ENCODE measurements at regions not wholly inside any gene's neighbourhood (a gene's known extent, or its start where the extent isn't known, plus 50 kb on each side); places are given as distances from the start of the nearest gene placed in this dataset.

- Histone ChIP-seq H3K27ac (ENCODE audit: low read depth, low read length) (no peak overlapping the region), H3K27me3 (ENCODE audit: control insufficient read depth, insufficient read depth, low read length) (no peaks in the 10 kb centered on the region), H3K36me3 (ENCODE audit: control insufficient read depth, insufficient read depth, low read length) (no peaks in the 10 kb centered on the region), H3K4me1 (ENCODE audit: control insufficient read depth, insufficient read depth, low read length) (no peaks in the 10 kb centered on the region), H3K4me3 (ENCODE audit: low read length) (no peak overlapping the region), H3K9ac (ENCODE audit: low read length) (no peak overlapping the region)
Observed at GRCh38 chr1:30250984-30251850, 472.2 kb downstream of the MATN1 start.

- Histone ChIP-seq H3K27me3 (ENCODE audit: control insufficient read depth, insufficient read depth, low read length) (peaks cover 3% of the 10 kb centered on the region), H3K4me3 (ENCODE audit: low read length) (no peak overlapping the region), H3K4me1 (ENCODE audit: control insufficient read depth, insufficient read depth, low read length) (no peaks in the 10 kb centered on the region)
Observed at GRCh38 chr1:30250338-30250983, 472.9 kb downstream of the MATN1 start.

GRCh38 chr1:30249446-30250337 is 473.7 kb downstream of the MATN1 start:
- H3K27me3 ChIP-seq (ENCODE audit: control insufficient read depth, insufficient read depth, low read length), result peaks cover 3% of the 10 kb centered on the region
- no peak overlapping the region for H3K9ac ChIP-seq (ENCODE audit: low read length)
- H3K27ac ChIP-seq (ENCODE audit: low read depth, low read length), result no peak overlapping the region
- H3K4me3 ChIP-seq (ENCODE audit: low read length), result no peak overlapping the region
- no peaks in the 10 kb centered on the region for H3K4me1 ChIP-seq (ENCODE audit: control insufficient read depth, insufficient read depth, low read length)
- H3K36me3 ChIP-seq (ENCODE audit: control insufficient read depth, insufficient read depth, low read length), result no peaks in the 10 kb centered on the region

More at GRCh38 chr1:30250338-30250983, 472.9 kb downstream of the MATN1 start:
- H3K9ac ChIP-seq (ENCODE audit: low read length), result no peak overlapping the region
- no peaks in the 10 kb centered on the region for H3K36me3 ChIP-seq (ENCODE audit: control insufficient read depth, insufficient read depth, low read length)
- no peak overlapping the region for H3K27ac ChIP-seq (ENCODE audit: low read depth, low read length)

- H3K27me3 ChIP-seq (ENCODE audit: control insufficient read depth, insufficient read depth, low read length), result peaks cover 3% of the 10 kb centered on the region
- H3K4me3 ChIP-seq (ENCODE audit: low read length), result no peak overlapping the region
- H3K9ac ChIP-seq (ENCODE audit: low read length), result no peak overlapping the region
- H3K4me1 ChIP-seq (ENCODE audit: control insufficient read depth, insufficient read depth, low read length), result no peaks in the 10 kb centered on the region
- H3K27ac ChIP-seq (ENCODE audit: low read depth, low read length), result no peak overlapping the region
- no peaks in the 10 kb centered on the region for H3K36me3 ChIP-seq (ENCODE audit: control insufficient read depth, insufficient read depth, low read length)
Observed at GRCh38 chr1:30248774-30249173, 474.6 kb downstream of the MATN1 start.

- H3K4me3 ChIP-seq (ENCODE audit: low read length), result no peak overlapping the region
- no peak overlapping the region for H3K9ac ChIP-seq (ENCODE audit: low read length)
- no peaks in the 10 kb centered on the region for H3K4me1 ChIP-seq (ENCODE audit: control insufficient read depth, insufficient read depth, low read length)
Observed at GRCh38 chr1:30248373-30248772, 475.0 kb downstream of the MATN1 start.

DNA sequence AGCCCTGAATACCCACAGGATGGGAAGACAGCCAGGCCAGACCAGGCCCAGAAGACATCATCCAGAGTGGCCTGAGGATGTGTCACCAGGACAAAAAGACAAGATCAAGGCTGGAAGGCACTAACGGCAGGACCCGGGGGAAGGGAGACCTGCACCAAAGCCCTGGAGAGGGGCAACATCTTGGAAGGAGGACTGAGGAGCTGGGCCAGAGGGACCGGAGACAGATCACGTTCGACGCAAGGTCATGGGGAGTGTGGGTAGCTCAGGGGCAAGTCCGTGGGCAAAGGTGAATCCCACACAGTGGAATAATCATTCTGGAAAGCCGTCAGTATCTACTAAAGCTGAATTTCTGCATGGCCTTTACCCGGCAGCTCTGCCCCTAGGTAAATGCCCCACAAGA is 478.6 kb downstream of the MATN1 start:
- Histone ChIP-seq H3K9ac (ENCODE audit: low read length) (no peak overlapping the region), H3K4me3 (ENCODE audit: low read length) (no peak overlapping the region), H3K27ac (ENCODE audit: low read depth, low read length) (no peak overlapping the region), H3K4me1 (ENCODE audit: control insufficient read depth, insufficient read depth, low read length) (no peaks in the 10 kb centered on the region), H3K36me3 (ENCODE audit: control insufficient read depth, insufficient read depth, low read length) (no peaks in the 10 kb centered on the region), H3K27me3 (ENCODE audit: control insufficient read depth, insufficient read depth, low read length) (peaks cover 3% of the 10 kb centered on the region)

More at GRCh38 chr1:30248373-30248772, 475.0 kb downstream of the MATN1 start:
- H3K36me3 ChIP-seq (ENCODE audit: control insufficient read depth, insufficient read depth, low read length), result no peaks in the 10 kb centered on the region
- H3K27me3 ChIP-seq (ENCODE audit: control insufficient read depth, insufficient read depth, low read length), result peaks cover 3% of the 10 kb centered on the region
- no peak overlapping the region for H3K27ac ChIP-seq (ENCODE audit: low read depth, low read length)

DNA sequence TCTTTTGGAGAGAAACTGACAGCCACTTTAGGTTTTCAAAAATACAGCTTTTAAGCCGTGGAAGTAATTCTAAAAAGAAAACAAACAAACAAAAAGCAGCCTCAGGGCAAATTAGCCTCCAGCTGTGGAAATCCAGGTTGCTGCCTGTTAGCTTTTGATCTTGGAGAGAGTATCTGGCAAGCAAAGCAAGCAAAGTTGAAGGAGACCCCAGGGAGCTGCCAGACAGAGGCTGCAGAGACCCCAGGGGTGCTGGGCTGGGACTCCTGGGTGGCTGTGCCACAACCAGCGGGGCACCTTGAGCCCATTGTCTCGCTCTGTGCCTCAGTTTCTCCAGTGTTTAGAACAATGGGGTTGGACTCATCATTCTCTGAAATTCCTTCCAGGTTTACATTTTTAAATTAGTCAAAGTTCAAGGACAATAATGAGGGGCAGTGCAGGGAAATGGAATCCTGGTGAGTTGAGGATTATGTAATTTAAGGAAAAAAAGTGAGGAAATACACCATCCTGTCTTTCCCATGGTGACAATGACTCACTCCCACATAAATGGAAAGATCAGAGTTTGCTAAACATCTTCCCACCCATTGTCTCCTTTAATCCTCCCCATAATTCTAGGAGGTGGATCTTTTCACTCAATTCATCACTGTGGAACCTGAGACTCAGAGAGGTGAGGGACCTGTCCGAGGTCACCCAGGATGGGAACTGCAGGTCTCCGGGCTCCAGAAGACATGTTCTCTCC is 480.5 kb downstream of the MATN1 start:
- no peak overlapping the region for H3K9ac ChIP-seq (ENCODE audit: low read length)

GRCh38 chr1:30242168-30242567 is 481.2 kb downstream of the MATN1 start:
- H3K4me3 ChIP-seq (ENCODE audit: low read length), result no peak overlapping the region
- H3K27ac ChIP-seq (ENCODE audit: low read depth, low read length), result no peak overlapping the region
- H3K9ac ChIP-seq (ENCODE audit: low read length), result no peak overlapping the region
- peaks cover 3% of the 10 kb centered on the region for H3K27me3 ChIP-seq (ENCODE audit: control insufficient read depth, insufficient read depth, low read length)
- no peaks in the 10 kb centered on the region for H3K4me1 ChIP-seq (ENCODE audit: control insufficient read depth, insufficient read depth, low read length)
- H3K36me3 ChIP-seq (ENCODE audit: control insufficient read depth, insufficient read depth, low read length), result no peaks in the 10 kb centered on the region

More for the DNA sequence above, 480.5 kb downstream of the MATN1 start:
- no peak overlapping the region for H3K4me3 ChIP-seq (ENCODE audit: low read length)
- no peaks in the 10 kb centered on the region for H3K36me3 ChIP-seq (ENCODE audit: control insufficient read depth, insufficient read depth, low read length)
- peaks cover 3% of the 10 kb centered on the region for H3K27me3 ChIP-seq (ENCODE audit: control insufficient read depth, insufficient read depth, low read length)
- H3K27ac ChIP-seq (ENCODE audit: low read depth, low read length), result no peak overlapping the region
- H3K4me1 ChIP-seq (ENCODE audit: control insufficient read depth, insufficient read depth, low read length), result no peaks in the 10 kb centered on the region

DNA sequence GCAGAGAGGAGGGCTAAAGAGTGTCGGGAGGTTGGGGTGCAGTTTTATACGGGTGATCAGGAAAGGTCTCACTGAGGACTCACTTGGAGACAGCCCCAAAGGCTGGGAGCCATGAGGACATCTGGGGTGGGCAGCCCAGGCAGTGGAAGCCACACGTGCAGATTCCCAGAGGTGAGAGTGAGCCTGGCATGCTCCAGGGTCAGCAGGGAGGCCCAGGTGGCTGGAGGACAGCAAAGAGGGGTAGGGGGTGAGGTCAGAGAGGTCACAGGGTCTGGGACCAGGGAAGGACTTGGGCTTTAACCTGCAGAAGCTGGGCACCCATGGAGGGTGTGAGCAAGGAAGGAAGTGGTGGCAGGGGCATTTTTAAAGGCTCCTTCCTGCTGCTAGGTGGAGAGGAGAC is 481.7 kb downstream of the MATN1 start:
- H3K27ac ChIP-seq (ENCODE audit: low read depth, low read length), result no peak overlapping the region
- H3K4me1 ChIP-seq (ENCODE audit: control insufficient read depth, insufficient read depth, low read length), result no peaks in the 10 kb centered on the region
- H3K27me3 ChIP-seq (ENCODE audit: control insufficient read depth, insufficient read depth, low read length), result peaks cover 3% of the 10 kb centered on the region
- no peak overlapping the region for H3K9ac ChIP-seq (ENCODE audit: low read length)
- H3K36me3 ChIP-seq (ENCODE audit: control insufficient read depth, insufficient read depth, low read length), result no peaks in the 10 kb centered on the region
- H3K4me3 ChIP-seq (ENCODE audit: low read length), result no peak overlapping the region

DNA sequence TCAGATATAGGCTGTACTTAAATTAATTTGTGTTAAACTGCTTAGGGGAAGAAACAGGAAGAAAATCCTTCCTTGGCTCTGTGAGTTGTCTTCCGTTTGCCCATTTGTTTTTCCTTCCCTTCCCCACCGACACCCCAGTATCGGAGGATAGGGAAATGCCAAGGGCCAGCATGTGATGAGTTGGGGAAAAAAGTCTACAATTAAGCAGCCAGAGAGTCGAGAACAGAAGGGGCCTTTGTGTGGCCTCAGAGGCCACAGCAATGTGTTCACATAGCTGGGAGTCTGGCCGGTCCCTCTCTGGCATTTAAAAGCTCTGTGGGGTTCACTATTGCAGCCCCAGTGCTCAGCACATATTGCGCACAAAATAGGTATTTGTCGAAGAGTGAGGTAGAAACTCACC is 489.3 kb downstream of the MATN1 start:
- H3K27me3 ChIP-seq (ENCODE audit: control insufficient read depth, insufficient read depth, low read length), result no peaks in the 10 kb centered on the region

DNA sequence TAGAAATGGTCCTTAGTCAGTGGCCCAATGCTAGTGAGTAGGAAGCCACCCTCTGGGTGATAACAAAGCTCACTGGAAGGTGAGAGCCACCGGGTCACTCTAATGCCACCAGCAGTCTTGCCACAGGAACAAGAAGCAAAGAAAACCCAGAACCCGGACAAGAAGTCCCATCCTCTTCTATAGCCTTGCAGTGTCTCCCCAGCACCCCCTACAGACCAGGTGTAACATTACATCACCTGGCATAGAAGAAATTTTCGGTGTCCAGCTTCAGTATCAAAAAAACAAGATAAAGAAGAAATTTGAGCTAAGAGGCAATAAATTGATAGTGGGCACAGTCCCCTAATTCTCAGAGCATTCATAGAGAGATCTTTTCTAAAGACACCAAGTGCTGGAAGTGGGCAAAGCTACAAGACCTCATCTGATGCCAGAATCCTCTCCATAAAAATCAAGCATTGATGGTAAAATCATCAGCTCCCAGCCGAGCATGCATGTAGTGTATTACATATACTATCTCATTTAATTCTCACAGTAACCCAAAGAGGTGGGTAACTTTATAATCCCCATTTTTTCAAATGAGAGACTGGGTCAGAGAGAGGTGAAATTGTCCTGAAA is 491.0 kb downstream of the MATN1 start:
- Histone ChIP-seq H3K36me3 (ENCODE audit: control insufficient read depth, insufficient read depth, low read length) (no peaks in the 10 kb centered on the region), H3K27ac (ENCODE audit: low read depth, low read length) (no peak overlapping the region), H3K9ac (ENCODE audit: low read length) (no peak overlapping the region), H3K4me1 (ENCODE audit: control insufficient read depth, insufficient read depth, low read length) (no peaks in the 10 kb centered on the region), H3K27me3 (ENCODE audit: control insufficient read depth, insufficient read depth, low read length) (no peaks in the 10 kb centered on the region), H3K4me3 (ENCODE audit: low read length) (no peak overlapping the region)

More for the DNA sequence above, 489.3 kb downstream of the MATN1 start:
- H3K4me3 ChIP-seq (ENCODE audit: low read length), result no peak overlapping the region
- H3K9ac ChIP-seq (ENCODE audit: low read length), result no peak overlapping the region
- H3K27ac ChIP-seq (ENCODE audit: low read depth, low read length), result no peak overlapping the region
- H3K36me3 ChIP-seq (ENCODE audit: control insufficient read depth, insufficient read depth, low read length), result no peaks in the 10 kb centered on the region
- no peaks in the 10 kb centered on the region for H3K4me1 ChIP-seq (ENCODE audit: control insufficient read depth, insufficient read depth, low read length)
